ENCODE measurements at regions not wholly inside any gene's neighbourhood (a gene's known extent, or its start where the extent isn't known, plus 50 kb on each side); places are given as distances from the start of the nearest gene placed in this dataset.

DNA sequence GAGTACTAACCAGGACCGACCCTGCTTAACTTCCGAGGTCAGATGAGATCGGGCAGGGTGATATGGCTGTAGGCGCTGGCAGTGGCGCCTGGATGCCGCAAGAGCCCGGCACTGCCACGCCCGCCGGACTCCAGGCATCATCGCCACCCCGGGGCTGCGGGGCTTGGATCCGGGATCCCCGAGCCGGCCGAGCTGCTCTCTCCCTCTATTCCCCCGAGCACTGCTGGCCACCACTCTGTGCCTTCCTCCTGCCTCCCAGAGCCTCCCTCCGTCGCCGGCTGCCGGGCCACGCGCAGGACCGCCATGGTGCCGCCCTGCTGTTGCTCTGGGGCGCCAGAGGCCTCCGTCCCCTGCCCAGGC is 153.2 kb upstream of the ALG10B start:
- TF ChIP-seq ZFX (IDR thresholded peaks at IDR 0.05; ENCODE audit: borderline replicate concordance) = no peak
- TF ChIP-seq, protein P1, sequence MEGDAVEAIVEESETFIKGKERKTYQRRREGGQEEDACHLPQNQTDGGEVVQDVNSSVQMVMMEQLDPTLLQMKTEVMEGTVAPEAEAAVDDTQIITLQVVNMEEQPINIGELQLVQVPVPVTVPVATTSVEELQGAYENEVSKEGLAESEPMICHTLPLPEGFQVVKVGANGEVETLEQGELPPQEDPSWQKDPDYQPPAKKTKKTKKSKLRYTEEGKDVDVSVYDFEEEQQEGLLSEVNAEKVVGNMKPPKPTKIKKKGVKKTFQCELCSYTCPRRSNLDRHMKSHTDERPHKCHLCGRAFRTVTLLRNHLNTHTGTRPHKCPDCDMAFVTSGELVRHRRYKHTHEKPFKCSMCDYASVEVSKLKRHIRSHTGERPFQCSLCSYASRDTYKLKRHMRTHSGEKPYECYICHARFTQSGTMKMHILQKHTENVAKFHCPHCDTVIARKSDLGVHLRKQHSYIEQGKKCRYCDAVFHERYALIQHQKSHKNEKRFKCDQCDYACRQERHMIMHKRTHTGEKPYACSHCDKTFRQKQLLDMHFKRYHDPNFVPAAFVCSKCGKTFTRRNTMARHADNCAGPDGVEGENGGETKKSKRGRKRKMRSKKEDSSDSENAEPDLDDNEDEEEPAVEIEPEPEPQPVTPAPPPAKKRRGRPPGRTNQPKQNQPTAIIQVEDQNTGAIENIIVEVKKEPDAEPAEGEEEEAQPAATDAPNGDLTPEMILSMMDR (IDR thresholded peaks at IDR 0.05) = no peak

All from 22Rv1 (cell line).